HG03521 (cell line): ENCODE measurements at regions not wholly inside any gene's neighbourhood (a gene's known extent, or its start where the extent isn't known, plus 50 kb on each side); places are given as distances from the start of the nearest gene placed in this dataset.

ENCODE experiments used
- ATAC-seq: cut with Tn5 transposase; IDR thresholded peaks from one replicate; pipeline ENCODE4 v1.9.1; 2021; ENCODE audit warnings: mild to moderate bottlenecking, moderate library complexity; ENCODE audit not compliant: unreplicated experiment

GRCh38 chr11:27783701-27784355 lies 83.6 kb upstream of the BDNF start:
- ATAC-seq: no peak

- no peak for ATAC-seq
These were observed 76.8 kb upstream of the BDNF start for GRCh38 chr11:27777033-27777432.

- ATAC-seq: no peak
These were observed 73.6 kb upstream of the BDNF start for GRCh38 chr11:27773884-27774283.

- ATAC-seq: no peak
These were observed 71.3 kb upstream of the BDNF start for GRCh38 chr11:27771516-27771915.

GRCh38 chr11:27770576-27770975 lies 70.3 kb upstream of the BDNF start:
- no peak for ATAC-seq

GRCh38 chr11:27763736-27764135 lies 63.5 kb upstream of the BDNF start:
- no peak for ATAC-seq

GRCh38 chr11:27761356-27761755 lies 61.1 kb upstream of the BDNF start:
- ATAC-seq: no peak

GRCh38 chr11:27757953-27758352 lies 57.7 kb upstream of the BDNF start:
- ATAC-seq: no peak

- no peak for ATAC-seq
These were observed 54.1 kb upstream of the BDNF start for GRCh38 chr11:27754035-27755017.
